Endothelial cell of umbilical vein (primary cell): ENCODE measurements at regions not wholly inside any gene's neighbourhood (a gene's known extent, or its start where the extent isn't known, plus 50 kb on each side); places are given as distances from the start of the nearest gene placed in this dataset.

Experiments
- BruUV-seq: library from RNA; stranded (reverse); fragments of 400-500 nt; replicated peaks from 2 replicates; lab custom pipeline; 2021; lab: Mats Ljungman, UMichigan
- CTCF ChIA-PET: fragments of 300-600, 350-600 bp; sonication (Branson Sonifier 250); formaldehyde crosslinking; loops from one replicate; lab custom pipeline; 2021; ENCODE audit warnings: antibody characterized with exemption, inconsistent platforms; lab: Charles Lee
- POLR2A ChIA-PET: fragments of 300-600, 350-600 bp; sonication (Branson Sonifier 250); formaldehyde crosslinking; loops from one replicate; lab custom pipeline; 2021; ENCODE audit warnings: antibody characterized with exemption, inconsistent platforms; lab: Charles Lee
- DNase-seq: peaks from one replicate; pipeline ENCODE4 v3.0.0-alpha.2; 2011; ENCODE audit warnings: low read depth, low spot score
- FAIRE-seq: peaks from 2 replicates; lab custom pipeline; 2011; peaks lifted over from hg19 to GRCh38; lab: Jason Lieb, UNC
- H2AFZ ChIP-seq: 2 replicates; pipeline ENCODE4 v1.6.0; 2012; ENCODE audit warnings: low read depth, low read length, control low read depth, inconsistent platforms
- H3K27ac ChIP-seq: 2 replicates; pipeline ENCODE4 v1.5.1; 2011; ENCODE audit warnings: low read depth, mild to moderate bottlenecking, control low read depth, low read length, moderate library complexity; ENCODE audit not compliant: insufficient read depth
- H3K27me3 ChIP-seq, 2 experiments: 2 replicates each; pipeline versions ENCODE4 v1.6.0 to v1.6.1; 2011; ENCODE audit warnings: low read length in 2 of 2, mixed read lengths in 1 of 2; ENCODE audit not compliant: control insufficient read depth in 2 of 2, insufficient read depth in 2 of 2
- H3K36me3 ChIP-seq, 2 experiments: 2 replicates in 1 of 2; 3 replicates in 1 of 2; pipeline ENCODE4 v1.5.1; 2011; ENCODE audit warnings: low read length in 2 of 2, mild to moderate bottlenecking in 1 of 2, moderate library complexity in 1 of 2; ENCODE audit not compliant: control insufficient read depth in 2 of 2, insufficient read depth in 2 of 2; ENCODE audit errors: extremely low read depth in 1 of 2
- H3K4me1 ChIP-seq: 3 replicates; pipeline ENCODE4 v1.5.1; 2011; ENCODE audit warnings: mild to moderate bottlenecking, low read length; ENCODE audit not compliant: control insufficient read depth, insufficient read depth; ENCODE audit errors: extremely low read depth
- H3K4me2 ChIP-seq: 2 replicates; pipeline ENCODE4 v1.6.1; 2011; ENCODE audit warnings: low read length, control low read depth, mixed read lengths; ENCODE audit not compliant: insufficient read depth
- H3K4me3 ChIP-seq, 3 experiments: fragments of 200-600 bp in 1 of 3; sonication (generic), shearing (Covaris generic) in 1 of 3; replicated peaks in 1 of 3; 2 replicates each; pipeline ENCODE4 v1.5.1; 2011 to 2016; ENCODE audit warnings: control low read depth in 3 of 3, low read length in 3 of 3, mild to moderate bottlenecking in 2 of 3, inconsistent platforms in 1 of 3, low read depth in 1 of 3, moderate library complexity in 1 of 3; ENCODE audit not compliant: insufficient read depth in 1 of 3
- H3K79me2 ChIP-seq: 2 replicates; pipeline ENCODE4 v1.6.0; 2012; ENCODE audit warnings: low read length, inconsistent platforms; ENCODE audit not compliant: control insufficient read depth, insufficient read depth
- H3K9ac ChIP-seq: replicated peaks from 2 replicates; pipeline ENCODE3; 2011; ENCODE audit warnings: low read length, control low read depth; ENCODE audit not compliant: insufficient read depth; ENCODE audit errors: extremely low read depth
- H3K9me1 ChIP-seq: replicated peaks from 3 replicates; pipeline ENCODE4 v1.6.0; 2011; ENCODE audit warnings: mild to moderate bottlenecking, low read length; ENCODE audit not compliant: control insufficient read depth, insufficient read depth; ENCODE audit errors: extremely low read depth
- H3K9me3 ChIP-seq: replicated peaks from 2 replicates; pipeline ENCODE4 v1.5.1; 2012; ENCODE audit warnings: low read length, inconsistent platforms; ENCODE audit not compliant: control insufficient read depth, insufficient read depth
- H4K20me1 ChIP-seq: replicated peaks from 2 replicates; pipeline ENCODE3; 2011; ENCODE audit warnings: mild to moderate bottlenecking, low read length; ENCODE audit not compliant: control insufficient read depth, insufficient read depth; ENCODE audit errors: extremely low read depth
- EZH2 ChIP-seq: IDR thresholded peaks from 2 replicates; pipeline ENCODE4 v1.6.1; 2012; ENCODE audit warnings: borderline replicate concordance, low read depth, mild to moderate bottlenecking, moderate library complexity, low read length, inconsistent platforms; ENCODE audit not compliant: severe bottlenecking
- FOS ChIP-seq: IDR thresholded peaks from 2 replicates; pipeline ENCODE4 v1.6.1; 2011; ENCODE audit warnings: mild to moderate bottlenecking, low read length, moderate library complexity, borderline replicate concordance; ENCODE audit not compliant: insufficient read depth
- GATA2 ChIP-seq: IDR thresholded peaks from 2 replicates; pipeline ENCODE4 v1.7.0; 2011; ENCODE audit warnings: low read depth, mild to moderate bottlenecking, moderate library complexity, mixed read lengths, low read length; ENCODE audit not compliant: insufficient read length, insufficient read depth
- JUN ChIP-seq: IDR thresholded peaks from 2 replicates; pipeline ENCODE4 v1.6.1; 2011; ENCODE audit warnings: borderline replicate concordance, low read depth; ENCODE audit not compliant: insufficient read length, insufficient read depth
- MYC ChIP-seq: IDR thresholded peaks from one replicate; pipeline ENCODE4 v1.6.1; 2011; ENCODE audit warnings: mild to moderate bottlenecking, low read depth, low read length
- POLR2A ChIP-seq: IDR thresholded peaks from 2 replicates; pipeline ENCODE4 v1.6.1; 2012; ENCODE audit warnings: low read depth, mild to moderate bottlenecking, control low read depth, low read length
- POLR2AphosphoS5 ChIP-seq: IDR thresholded peaks from 2 replicates; pipeline ENCODE4 v1.6.1; 2012; ENCODE audit warnings: low read depth, mild to moderate bottlenecking, control low read depth, low read length, moderate library complexity; ENCODE audit not compliant: insufficient read depth
- dilution Hi-C: fragments of 300-500 bp; cut with MboI; formaldehyde crosslinking; loops from one replicate; pipeline ENCODE4 v1.15.0; 2019; ENCODE audit warnings: low sequenced_read_pairs; ENCODE audit not compliant: extremely low pct_ligation_motif_present
- intact Hi-C: fragments of 100-400 bp; cut with micrococcal nuclease; formaldehyde crosslinking; loops from one replicate; pipeline ENCODE4 v1.10.0; 2022
- TF ChIP-seq, protein P1 (sequence below), 2 donors: IDR thresholded peaks; 1 replicate in 1 of 2; 2 replicates in 1 of 2; pipeline ENCODE4 v1.5.1; 2011; ENCODE audit warnings: low read length in 2 of 2, mild to moderate bottlenecking in 2 of 2, moderate library complexity in 2 of 2, control low read depth in 1 of 2, inconsistent platforms in 1 of 2, low read depth in 1 of 2; ENCODE audit not compliant: insufficient read depth in 1 of 2; ENCODE audit errors: extremely low read depth in 1 of 2
- TF ChIP-seq, protein P2 (sequence below): IDR thresholded peaks from 2 replicates; pipeline ENCODE4 v1.6.1; 2011; ENCODE audit not compliant: insufficient read depth, insufficient read length

DNA sequence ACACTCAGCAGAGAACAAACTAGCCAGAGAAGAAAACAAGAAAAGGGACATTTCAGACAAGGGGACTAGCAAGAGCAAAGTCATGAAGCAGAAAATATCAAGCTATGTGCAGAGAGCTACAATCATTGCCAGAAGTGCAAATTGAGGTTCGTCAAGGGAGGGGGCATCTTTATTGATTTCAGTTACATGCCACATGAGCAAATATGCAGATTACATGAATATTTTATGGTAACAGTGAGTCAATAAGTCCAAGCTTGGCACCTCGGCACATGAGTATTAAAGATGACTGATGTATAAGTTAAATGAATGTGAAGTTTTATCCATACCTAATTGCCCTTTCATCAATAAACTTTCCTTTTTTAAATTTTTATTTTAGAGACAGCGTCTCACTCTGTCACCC lies 238.1 kb upstream of the DIAPH2 start:
- Histone ChIP-seq H3K9me3 (no peaks in the 10 kb centered on the region), H3K79me2 (no peaks in the 10 kb centered on the region), H3K27ac (no peak overlapping the region), H2AFZ (no peak overlapping the region), H3K9ac (no peak overlapping the region), H3K36me3 (no peaks in the 10 kb centered on the region), H3K4me3 (no peak overlapping the region), H3K4me2 (no peak overlapping the region), H3K9me1 (no peaks in the 10 kb centered on the region), H3K27me3 (no peaks in the 10 kb centered on the region), H4K20me1 (no peaks in the 10 kb centered on the region), H3K4me1 (peaks cover 9% of the 10 kb centered on the region)
- intact Hi-C loops = no loop called here
- no TSS peak for BruUV-seq
- FAIRE-seq (no peak), DNase-seq (no peak)
- dilution Hi-C loops = no loop called here
- TF ChIP-seq POLR2A (no peak), MYC (no peak)
- TF ChIP-seq, protein P1, sequence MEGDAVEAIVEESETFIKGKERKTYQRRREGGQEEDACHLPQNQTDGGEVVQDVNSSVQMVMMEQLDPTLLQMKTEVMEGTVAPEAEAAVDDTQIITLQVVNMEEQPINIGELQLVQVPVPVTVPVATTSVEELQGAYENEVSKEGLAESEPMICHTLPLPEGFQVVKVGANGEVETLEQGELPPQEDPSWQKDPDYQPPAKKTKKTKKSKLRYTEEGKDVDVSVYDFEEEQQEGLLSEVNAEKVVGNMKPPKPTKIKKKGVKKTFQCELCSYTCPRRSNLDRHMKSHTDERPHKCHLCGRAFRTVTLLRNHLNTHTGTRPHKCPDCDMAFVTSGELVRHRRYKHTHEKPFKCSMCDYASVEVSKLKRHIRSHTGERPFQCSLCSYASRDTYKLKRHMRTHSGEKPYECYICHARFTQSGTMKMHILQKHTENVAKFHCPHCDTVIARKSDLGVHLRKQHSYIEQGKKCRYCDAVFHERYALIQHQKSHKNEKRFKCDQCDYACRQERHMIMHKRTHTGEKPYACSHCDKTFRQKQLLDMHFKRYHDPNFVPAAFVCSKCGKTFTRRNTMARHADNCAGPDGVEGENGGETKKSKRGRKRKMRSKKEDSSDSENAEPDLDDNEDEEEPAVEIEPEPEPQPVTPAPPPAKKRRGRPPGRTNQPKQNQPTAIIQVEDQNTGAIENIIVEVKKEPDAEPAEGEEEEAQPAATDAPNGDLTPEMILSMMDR (IDR thresholded peaks at IDR 0.05; ENCODE audit: extremely low read depth in 1 of 2, insufficient read depth in 1 of 2, low read depth in 1 of 2, low read length in 2 of 2) = no peak
- POLR2A ChIA-PET = no interaction called here
- CTCF ChIA-PET = no interaction called here

DNA sequence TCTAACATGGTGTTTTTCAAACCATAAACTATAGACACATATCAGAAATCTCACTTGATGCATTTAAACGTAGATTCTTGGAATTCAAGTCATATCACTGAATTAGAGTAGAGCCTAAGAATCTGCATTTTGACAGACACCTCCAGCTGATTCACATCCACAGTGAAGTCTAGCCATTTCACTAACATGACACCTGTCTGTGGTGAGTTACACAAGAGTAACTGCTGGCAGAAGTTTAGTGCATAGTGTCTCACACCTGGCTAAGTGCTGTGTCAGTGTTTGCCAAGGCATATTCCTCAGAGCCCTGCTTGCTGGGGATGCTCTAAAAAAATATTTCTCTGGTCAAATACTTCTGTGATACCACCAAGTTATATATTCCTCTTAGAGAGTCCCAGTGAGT lies 237.5 kb upstream of the DIAPH2 start:
- H3K79me2 ChIP-seq = no peaks in the 10 kb centered on the region
- intact Hi-C loops = no loop called here
- H3K4me1 ChIP-seq = peaks cover 9% of the 10 kb centered on the region
- no peak overlapping the region for H3K9ac ChIP-seq
- H3K4me2 ChIP-seq = no peak overlapping the region
- dilution Hi-C loops = no loop called here
- no peaks in the 10 kb centered on the region for H4K20me1 ChIP-seq
- no peaks in the 10 kb centered on the region for H3K36me3 ChIP-seq
- H3K27me3 ChIP-seq = no peaks in the 10 kb centered on the region
- no peak overlapping the region for H3K4me3 ChIP-seq
- no peak overlapping the region for H3K27ac ChIP-seq
- no peak overlapping the region for H2AFZ ChIP-seq
- no peaks in the 10 kb centered on the region for H3K9me3 ChIP-seq
- no peaks in the 10 kb centered on the region for H3K9me1 ChIP-seq
- no TSS peak for BruUV-seq
- ChIA-PET CTCF (no interaction called here), POLR2A (no interaction called here)
- no peak for TF ChIP-seq POLR2A
- no peak for TF ChIP-seq EZH2
- TF ChIP-seq POLR2AphosphoS5 = no peak
- TF ChIP-seq MYC = no peak
- no peak for TF ChIP-seq JUN
- TF ChIP-seq, protein P1 (IDR thresholded peaks at IDR 0.05; ENCODE audit: extremely low read depth in 1 of 2, insufficient read depth in 1 of 2, low read depth in 1 of 2, low read length in 2 of 2) = no peak
- TF ChIP-seq GATA2 = no peak
- TF ChIP-seq, protein P2, sequence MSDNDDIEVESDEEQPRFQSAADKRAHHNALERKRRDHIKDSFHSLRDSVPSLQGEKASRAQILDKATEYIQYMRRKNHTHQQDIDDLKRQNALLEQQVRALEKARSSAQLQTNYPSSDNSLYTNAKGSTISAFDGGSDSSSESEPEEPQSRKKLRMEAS = no peak
- no peak for TF ChIP-seq FOS
- FAIRE-seq (no peak), DNase-seq (no peak)
